BLaER1 (cell line): ENCODE measurements at regions not wholly inside any gene's neighbourhood (a gene's known extent, or its start where the extent isn't known, plus 50 kb on each side); places are given as distances from the start of the nearest gene placed in this dataset.

Experiments
- H3K27ac ChIP-seq: shearing (Covaris generic); formaldehyde crosslinking; 2 replicates; pipeline ENCODE4 v1.8.1; 2022
- H3K27me3 ChIP-seq: shearing (Covaris generic); formaldehyde crosslinking; 2 replicates; pipeline ENCODE4 v1.8.1; 2022
- H3K36me3 ChIP-seq: shearing (Covaris generic); formaldehyde crosslinking; 2 replicates; pipeline ENCODE4 v1.8.1; 2022
- H3K4me1 ChIP-seq: shearing (Covaris generic); formaldehyde crosslinking; 2 replicates; pipeline ENCODE4 v1.8.1; 2022
- H3K4me2 ChIP-seq: shearing (Covaris generic); formaldehyde crosslinking; 2 replicates; pipeline ENCODE4 v1.8.1; 2022
- H3K4me3 ChIP-seq: shearing (Covaris generic); formaldehyde crosslinking; 2 replicates; pipeline ENCODE4 v1.8.1; 2022
- H3K9ac ChIP-seq: shearing (Covaris generic); formaldehyde crosslinking; 2 replicates; pipeline ENCODE4 v1.8.1; 2022
- H3K9me3 ChIP-seq: shearing (Covaris generic); formaldehyde crosslinking; 2 replicates; pipeline ENCODE4 v1.8.1; 2022
- H4K20me1 ChIP-seq: shearing (Covaris generic); formaldehyde crosslinking; 2 replicates; pipeline ENCODE4 v1.8.1; 2022
- Cebpa-rat ChIP-seq: shearing (Covaris generic); IDR thresholded peaks from 2 replicates; pipeline ENCODE4 v1.8.1; 2022

DNA sequence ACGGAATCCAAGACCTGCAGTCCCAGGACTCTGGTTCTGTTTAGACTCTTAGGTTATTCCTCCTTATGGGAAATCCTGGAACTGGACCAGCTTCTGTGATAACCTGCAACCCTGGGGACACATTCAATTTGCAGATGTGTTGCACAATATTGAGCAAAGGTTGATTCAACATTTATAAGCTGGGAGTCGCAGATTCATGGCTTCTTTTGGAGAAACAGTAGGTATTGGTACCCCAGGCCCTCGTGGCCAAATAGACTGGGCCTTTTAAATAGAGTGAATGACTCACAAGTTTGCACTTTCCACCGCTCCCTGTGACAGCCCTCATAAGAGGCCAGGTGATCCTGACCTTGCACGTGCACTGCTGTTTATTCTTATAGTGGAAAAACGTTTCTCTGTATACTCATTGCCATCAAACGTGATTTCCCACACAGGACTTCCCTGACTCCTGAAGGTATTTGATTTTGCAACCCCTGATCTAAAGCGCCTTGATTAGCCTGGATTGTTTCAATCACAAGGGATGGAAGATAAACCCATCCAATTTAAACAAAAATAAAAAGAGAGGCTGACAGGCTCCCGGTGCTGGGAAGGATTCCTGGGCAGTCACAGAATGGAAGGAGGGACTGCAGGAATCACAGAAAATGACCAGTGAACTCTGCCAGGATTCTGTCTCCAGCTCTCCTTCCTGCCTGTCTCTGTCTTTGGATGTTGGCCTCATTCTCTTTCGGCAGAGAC lies 98.0 kb downstream of the VCPKMT start:
- H3K36me3 ChIP-seq, result no peaks in the 10 kb centered on the region
- no peak overlapping the region for H3K4me2 ChIP-seq
- H4K20me1 ChIP-seq, result no peaks in the 10 kb centered on the region
- peaks cover 20% of the 10 kb centered on the region for H3K9me3 ChIP-seq
- no peaks in the 10 kb centered on the region for H3K4me1 ChIP-seq
- TF ChIP-seq Cebpa-rat, result 0 out of 2 replicates have a peak, but pooled peaks have one; percentile 40
- no peaks in the 10 kb centered on the region for H3K27me3 ChIP-seq
- no peak overlapping the region for H3K27ac ChIP-seq
- no peak overlapping the region for H3K9ac ChIP-seq
- no peak overlapping the region for H3K4me3 ChIP-seq

DNA sequence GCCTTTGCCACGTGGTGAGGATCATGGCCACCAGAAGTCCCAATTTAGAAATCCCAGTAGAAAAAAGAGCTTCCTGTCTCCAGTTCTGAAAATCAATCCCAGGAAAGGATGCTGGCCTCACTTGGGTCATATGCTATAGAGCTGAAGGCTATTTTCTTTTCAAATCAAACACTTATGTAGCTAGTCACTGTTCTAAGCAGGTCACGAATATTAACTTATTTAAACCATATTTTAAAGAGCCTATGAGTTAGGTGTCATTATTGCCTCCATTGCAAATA lies 97.5 kb downstream of the VCPKMT start:
- H4K20me1 ChIP-seq, result no peaks in the 10 kb centered on the region
- H3K27me3 ChIP-seq, result no peaks in the 10 kb centered on the region
- no peak overlapping the region for H3K27ac ChIP-seq
- TF ChIP-seq Cebpa-rat, result no peak
- H3K9me3 ChIP-seq, result peaks cover 20% of the 10 kb centered on the region
- H3K9ac ChIP-seq, result no peak overlapping the region
- H3K4me2 ChIP-seq, result no peak overlapping the region
- no peaks in the 10 kb centered on the region for H3K36me3 ChIP-seq
- H3K4me3 ChIP-seq, result no peak overlapping the region
- no peaks in the 10 kb centered on the region for H3K4me1 ChIP-seq

DNA sequence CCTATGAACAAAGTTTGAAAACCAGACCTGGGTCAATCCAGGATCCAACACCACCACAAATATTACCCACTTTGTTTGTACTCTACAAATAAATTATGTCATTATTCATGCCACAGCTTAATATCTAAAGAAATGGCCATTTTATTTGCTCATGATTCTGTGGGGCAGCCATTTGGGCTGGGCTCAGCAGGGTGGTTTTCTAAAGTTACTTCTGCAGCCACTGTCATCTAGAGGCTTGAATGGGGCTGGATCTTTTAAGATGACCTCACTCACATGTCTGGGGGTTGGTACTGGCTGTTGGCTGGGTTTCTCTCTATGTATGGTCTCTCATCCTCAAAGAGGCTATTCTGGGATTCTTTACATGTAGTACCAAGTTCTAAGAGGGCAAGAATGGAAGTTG lies 96.2 kb downstream of the VCPKMT start:
- Histone ChIP-seq H3K4me2 (no peak overlapping the region), H3K9me3 (peaks cover 27% of the 10 kb centered on the region), H3K9ac (no peak overlapping the region), H3K27me3 (no peaks in the 10 kb centered on the region), H3K36me3 (no peaks in the 10 kb centered on the region), H3K4me1 (no peaks in the 10 kb centered on the region), H4K20me1 (no peaks in the 10 kb centered on the region), H3K4me3 (no peak overlapping the region), H3K27ac (no peak overlapping the region)
- no peak for TF ChIP-seq Cebpa-rat

DNA sequence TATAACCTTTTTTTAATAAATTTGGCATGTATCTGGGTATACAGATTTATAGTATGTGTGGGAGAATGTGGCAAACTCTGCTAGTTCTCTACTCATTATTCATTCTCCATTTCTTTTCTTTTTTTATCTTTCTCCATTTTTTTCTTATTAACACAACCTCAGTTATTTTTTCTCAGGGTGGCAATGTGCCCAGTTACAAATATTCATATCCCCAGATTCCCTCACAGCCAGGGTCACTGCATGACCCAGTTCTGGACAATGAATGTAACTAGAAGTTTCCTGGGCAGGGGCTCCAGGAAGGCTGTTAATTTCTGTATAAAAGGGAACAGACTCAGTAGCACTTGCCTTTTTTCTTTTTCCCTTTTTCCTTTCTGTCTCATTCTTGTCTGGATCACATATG lies 95.6 kb downstream of the VCPKMT start:
- no peak overlapping the region for H3K9ac ChIP-seq
- H3K27me3 ChIP-seq, result no peaks in the 10 kb centered on the region
- peaks cover 33% of the 10 kb centered on the region for H3K9me3 ChIP-seq
- no peaks in the 10 kb centered on the region for H4K20me1 ChIP-seq
- no peak overlapping the region for H3K4me3 ChIP-seq
- no peaks in the 10 kb centered on the region for H3K4me1 ChIP-seq
- no peaks in the 10 kb centered on the region for H3K36me3 ChIP-seq
- H3K4me2 ChIP-seq, result no peak overlapping the region
- TF ChIP-seq Cebpa-rat, result no peak
- H3K27ac ChIP-seq, result no peak overlapping the region

DNA sequence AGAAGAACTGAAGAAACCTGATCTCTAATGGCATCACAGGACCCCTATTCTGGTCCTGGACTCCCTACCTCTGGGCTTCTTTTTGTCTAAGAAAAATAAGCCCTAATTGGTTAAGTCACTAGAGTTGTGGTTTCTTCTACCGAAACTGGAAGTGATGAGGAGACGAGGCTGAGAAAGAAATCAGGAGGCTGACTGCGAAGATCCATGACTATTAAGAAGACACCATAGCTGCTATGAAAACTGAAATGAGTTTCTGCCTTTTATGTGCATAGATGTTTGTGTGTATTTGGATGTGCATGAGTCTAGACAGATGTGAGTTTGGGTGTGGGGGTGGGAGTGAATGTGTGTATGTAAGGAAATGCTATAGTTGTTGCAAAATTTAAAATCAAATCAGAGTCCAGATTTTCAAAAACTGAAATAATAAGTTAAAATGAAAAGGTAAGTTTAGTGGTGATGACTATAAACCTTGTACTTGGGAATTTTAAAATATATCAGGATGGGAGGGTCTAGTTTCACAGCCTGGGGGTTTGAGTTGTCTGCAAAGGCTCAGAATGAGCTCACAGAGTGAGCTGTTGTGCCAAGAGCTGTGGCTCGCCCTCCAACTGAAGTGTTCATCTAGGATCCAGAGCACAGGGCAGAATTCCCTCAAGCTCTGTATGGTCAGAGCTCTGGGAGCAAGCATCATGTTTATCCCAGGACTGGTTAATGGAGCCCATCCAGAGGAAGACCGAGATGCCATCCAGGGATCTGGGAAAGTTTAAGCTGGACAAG lies 94.9 kb downstream of the VCPKMT start:
- H3K4me1 ChIP-seq, result no peaks in the 10 kb centered on the region
- H4K20me1 ChIP-seq, result no peaks in the 10 kb centered on the region
- no peak overlapping the region for H3K4me2 ChIP-seq
- H3K27ac ChIP-seq, result no peak overlapping the region
- no peaks in the 10 kb centered on the region for H3K36me3 ChIP-seq
- no peaks in the 10 kb centered on the region for H3K27me3 ChIP-seq
- no peak overlapping the region for H3K4me3 ChIP-seq
- TF ChIP-seq Cebpa-rat, result no peak
- H3K9me3 ChIP-seq, result peaks cover 38% of the 10 kb centered on the region
- H3K9ac ChIP-seq, result no peak overlapping the region

DNA sequence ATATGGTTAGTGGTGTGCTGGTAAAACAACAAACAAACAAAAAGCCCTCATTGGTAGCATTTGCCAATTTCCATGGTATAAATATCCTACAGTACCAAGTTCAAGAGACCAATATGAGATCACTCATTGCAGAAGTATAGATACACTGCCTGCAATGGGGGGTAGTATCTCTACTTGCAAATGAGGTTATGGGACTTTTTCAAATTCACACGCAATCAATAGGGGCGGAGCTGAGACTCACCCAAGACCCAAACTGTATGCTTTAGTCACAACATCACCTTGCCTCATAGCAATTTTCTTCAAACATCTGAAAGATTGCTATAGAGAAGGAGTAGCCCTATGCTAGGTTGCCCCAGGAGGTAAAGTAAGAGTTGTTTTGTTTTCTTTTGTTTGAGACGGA lies 93.7 kb downstream of the VCPKMT start:
- no peak overlapping the region for H3K4me2 ChIP-seq
- TF ChIP-seq Cebpa-rat, result no peak
- H3K4me1 ChIP-seq, result no peaks in the 10 kb centered on the region
- H3K36me3 ChIP-seq, result no peaks in the 10 kb centered on the region
- H3K9me3 ChIP-seq, result peaks cover 38% of the 10 kb centered on the region
- H3K9ac ChIP-seq, result no peak overlapping the region
- no peak overlapping the region for H3K27ac ChIP-seq
- H3K27me3 ChIP-seq, result no peaks in the 10 kb centered on the region
- H4K20me1 ChIP-seq, result no peaks in the 10 kb centered on the region
- H3K4me3 ChIP-seq, result no peak overlapping the region

DNA sequence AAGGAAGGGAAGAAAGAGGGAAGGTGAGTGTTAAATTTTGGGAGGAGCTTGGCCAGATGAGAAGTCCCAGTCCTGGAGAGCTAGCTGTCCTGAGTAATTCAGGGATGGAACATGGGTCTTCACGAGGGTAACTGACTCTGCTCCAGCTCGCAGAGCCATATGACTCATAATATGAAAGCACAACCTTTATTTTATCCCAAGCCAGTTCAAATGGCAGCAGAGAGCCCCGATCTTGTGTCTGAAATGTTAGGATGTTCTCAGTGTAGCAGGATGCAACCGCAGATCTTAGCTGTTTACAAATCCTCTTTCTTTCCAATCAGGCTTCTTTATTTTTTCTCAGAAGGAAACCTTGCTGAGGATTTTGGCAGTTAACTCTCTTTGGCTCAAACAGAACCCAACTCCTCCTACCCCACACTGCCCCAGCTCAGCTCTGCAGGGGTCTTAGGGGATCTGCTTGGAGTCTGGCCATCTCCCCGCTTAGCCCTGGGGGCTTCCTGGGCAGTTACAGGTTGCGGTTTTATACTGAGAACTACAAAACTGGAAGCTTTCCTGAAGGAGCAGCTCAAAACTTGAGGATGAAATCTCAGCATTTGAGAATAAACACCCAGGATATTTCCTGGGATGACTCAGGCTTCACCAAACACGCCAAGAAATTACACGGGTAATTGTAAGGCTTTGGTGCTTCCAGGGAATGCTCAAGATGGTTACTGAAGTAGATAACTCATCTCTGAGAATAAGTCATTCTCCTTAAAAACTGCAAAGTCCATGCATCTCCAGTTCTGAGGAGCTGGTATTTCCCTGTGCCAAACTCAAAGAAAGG lies 92.5 kb downstream of the VCPKMT start:
- Histone ChIP-seq H3K27me3 (no peaks in the 10 kb centered on the region), H3K4me2 (no peak overlapping the region), H3K9ac (no peak overlapping the region), H3K27ac (no peak overlapping the region), H3K4me3 (no peak overlapping the region), H3K9me3 (peaks cover 38% of the 10 kb centered on the region), H3K4me1 (0 out of 2 replicates have a peak, but pooled peaks cover 5% of the 10 kb centered on the region), H3K36me3 (no peaks in the 10 kb centered on the region), H4K20me1 (no peaks in the 10 kb centered on the region)
- TF ChIP-seq Cebpa-rat, result no peak

DNA sequence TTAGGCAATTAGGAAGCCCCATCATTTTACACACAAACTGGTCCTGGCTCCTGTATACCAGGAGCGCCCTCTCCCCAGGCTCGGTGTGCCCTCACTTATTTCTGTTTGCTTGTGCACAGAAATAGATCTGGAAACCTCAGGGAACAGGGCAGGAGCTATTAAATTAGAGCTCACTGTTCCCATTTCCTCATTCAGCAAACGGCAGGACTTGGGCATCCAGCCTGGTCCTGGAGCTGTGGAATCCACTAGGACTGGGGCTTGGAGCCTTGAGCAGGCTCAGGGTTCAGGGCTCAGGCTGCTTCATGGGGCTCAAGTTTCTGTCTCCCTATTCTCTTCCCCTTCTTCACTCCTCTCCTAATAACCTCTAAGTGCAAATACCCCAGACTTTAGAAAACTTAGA lies 91.3 kb downstream of the VCPKMT start:
- H4K20me1 ChIP-seq, result no peaks in the 10 kb centered on the region
- 0 out of 2 replicates have a peak, but pooled peaks cover 5% of the 10 kb centered on the region for H3K4me1 ChIP-seq
- H3K27ac ChIP-seq, result no peak overlapping the region
- H3K4me3 ChIP-seq, result no peak overlapping the region
- no peak overlapping the region for H3K4me2 ChIP-seq
- TF ChIP-seq Cebpa-rat, result no peak
- no peak overlapping the region for H3K9ac ChIP-seq
- no peaks in the 10 kb centered on the region for H3K27me3 ChIP-seq
- H3K36me3 ChIP-seq, result no peaks in the 10 kb centered on the region
- peaks cover 33% of the 10 kb centered on the region for H3K9me3 ChIP-seq

DNA sequence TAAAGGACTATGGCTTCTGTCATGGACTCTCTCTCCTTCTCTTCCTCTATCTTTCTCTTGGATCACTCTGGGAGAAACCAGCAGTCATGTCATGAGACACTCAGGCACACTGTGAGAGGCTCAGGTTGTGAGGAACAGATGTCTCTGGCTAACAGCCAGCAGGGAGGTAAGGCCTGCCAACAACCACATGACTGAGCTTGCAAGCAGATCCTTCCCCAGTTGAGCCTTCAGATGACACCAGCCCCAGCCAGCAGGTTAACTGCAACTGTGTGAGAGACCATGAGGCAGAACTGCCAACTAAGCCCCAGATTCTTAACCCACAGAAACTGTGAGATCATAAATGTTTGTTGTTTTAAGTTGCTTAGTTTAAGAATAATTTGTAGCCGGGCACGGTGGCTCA lies 90.6 kb downstream of the VCPKMT start:
- H3K27ac ChIP-seq, result no peak overlapping the region
- no peaks in the 10 kb centered on the region for H4K20me1 ChIP-seq
- H3K27me3 ChIP-seq, result no peaks in the 10 kb centered on the region
- H3K4me1 ChIP-seq, result 0 out of 2 replicates have a peak, but pooled peaks cover 5% of the 10 kb centered on the region
- H3K9ac ChIP-seq, result no peak overlapping the region
- no peak for TF ChIP-seq Cebpa-rat
- H3K9me3 ChIP-seq, result peaks cover 26% of the 10 kb centered on the region
- no peaks in the 10 kb centered on the region for H3K36me3 ChIP-seq
- H3K4me3 ChIP-seq, result no peak overlapping the region
- H3K4me2 ChIP-seq, result no peak overlapping the region

DNA sequence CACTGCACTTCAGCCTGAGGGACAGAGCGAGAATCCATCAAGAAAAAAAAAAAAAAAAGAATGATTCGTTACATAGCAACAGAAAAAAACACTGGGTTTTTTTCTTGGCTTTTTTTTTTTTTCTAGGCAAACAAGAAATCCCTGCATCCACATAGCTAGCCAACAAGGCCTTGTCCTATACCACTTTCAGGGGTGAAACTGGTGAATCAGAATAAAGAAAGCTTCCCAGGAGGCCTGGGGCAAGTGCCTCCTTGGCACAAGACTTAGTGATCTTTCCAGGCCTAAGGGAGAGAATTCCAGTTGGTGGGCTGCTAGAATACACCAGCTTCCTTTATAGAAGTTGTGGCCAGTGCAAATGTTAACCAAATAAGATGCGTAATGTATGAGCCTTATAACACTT lies 90.0 kb downstream of the VCPKMT start:
- Histone ChIP-seq H3K27me3 (no peaks in the 10 kb centered on the region), H3K4me2 (no peak overlapping the region), H3K27ac (no peak overlapping the region), H3K4me1 (0 out of 2 replicates have a peak, but pooled peaks cover 5% of the 10 kb centered on the region), H4K20me1 (no peaks in the 10 kb centered on the region), H3K9me3 (peaks cover 20% of the 10 kb centered on the region), H3K4me3 (no peak overlapping the region), H3K9ac (no peak overlapping the region), H3K36me3 (no peaks in the 10 kb centered on the region)
- no peak for TF ChIP-seq Cebpa-rat
